HepG2 (cell line): ENCODE measurements at regions not wholly inside any gene's neighbourhood (a gene's known extent, or its start where the extent isn't known, plus 50 kb on each side); places are given as distances from the start of the nearest gene placed in this dataset.

ENCODE experiments used
- BORCS8-MEF2B ChIP-seq: sonication (generic); formaldehyde crosslinking; IDR thresholded peaks from 2 replicates; pipeline ENCODE4 v1.8.0; 2022; ENCODE audit warnings: mild to moderate bottlenecking, missing genetic modification reagents
- FOXJ3 ChIP-seq: sonication (generic); formaldehyde crosslinking; IDR thresholded peaks from 2 replicates; pipeline ENCODE4 v1.4.0; 2020; ENCODE audit warnings: missing genetic modification reagents, mild to moderate bottlenecking, borderline replicate concordance
- HDAC1 ChIP-seq: sonication (generic); formaldehyde crosslinking; IDR thresholded peaks from 2 replicates; pipeline ENCODE4 v1.5.1; 2020; ENCODE audit warnings: mild to moderate bottlenecking, missing genetic modification reagents
- ISL2 ChIP-seq: sonication (generic); formaldehyde crosslinking; IDR thresholded peaks from 2 replicates; pipeline ENCODE4 v1.5.0; 2020; ENCODE audit warnings: missing genetic modification reagents
- MIER3 ChIP-seq: IDR thresholded peaks from 2 replicates; pipeline ENCODE4 v1.6.1; 2016; ENCODE audit warnings: missing compliant biosample characterization, borderline replicate concordance
- ZFY ChIP-seq: sonication (generic); formaldehyde crosslinking; IDR thresholded peaks from 2 replicates; pipeline ENCODE4 v1.4.0; 2020; ENCODE audit warnings: missing genetic modification reagents
- ZMYM3 ChIP-seq: sonication (generic); formaldehyde crosslinking; IDR thresholded peaks from 2 replicates; pipeline ENCODE4 v1.5.1; 2020; ENCODE audit warnings: mild to moderate bottlenecking, missing genetic modification reagents
- ZNF264 ChIP-seq: sonication (generic); formaldehyde crosslinking; IDR thresholded peaks from 2 replicates; pipeline ENCODE4 v1.4.0; 2020; ENCODE audit warnings: missing genetic modification reagents
- ZNF577 ChIP-seq: sonication (generic); formaldehyde crosslinking; IDR thresholded peaks from 2 replicates; pipeline ENCODE4 v1.4.0; 2020; ENCODE audit warnings: mild to moderate bottlenecking, low read depth, missing genetic modification reagents, borderline replicate concordance
- TF ChIP-seq, protein P1 (sequence below): sonication (generic); formaldehyde crosslinking; IDR thresholded peaks from 2 replicates; pipeline ENCODE4 v1.4.0; 2020; ENCODE audit warnings: missing genetic modification reagents
- TF ChIP-seq, protein P2 (sequence below): sonication (generic); formaldehyde crosslinking; IDR thresholded peaks from 2 replicates; pipeline ENCODE4 v1.4.0; 2020; ENCODE audit warnings: mild to moderate bottlenecking, missing genetic modification reagents
- TF ChIP-seq, protein P3 (sequence below): IDR thresholded peaks from 2 replicates; pipeline ENCODE4 v1.6.1; 2016; ENCODE audit warnings: mild to moderate bottlenecking
- TF ChIP-seq, protein P4 (sequence below): sonication (generic); formaldehyde crosslinking; IDR thresholded peaks from 2 replicates; pipeline ENCODE4 v1.9.0; 2022; ENCODE audit warnings: low read depth, missing genetic modification reagents
- TF ChIP-seq, protein P5 (sequence below): sonication (generic); formaldehyde crosslinking; IDR thresholded peaks from 2 replicates; pipeline ENCODE4 v1.5.0; 2020; ENCODE audit warnings: missing genetic modification reagents
- TF ChIP-seq, protein P6 (sequence below): sonication (generic); formaldehyde crosslinking; IDR thresholded peaks from 2 replicates; pipeline ENCODE4 v1.4.0; 2020; ENCODE audit warnings: mild to moderate bottlenecking, missing genetic modification reagents

DNA sequence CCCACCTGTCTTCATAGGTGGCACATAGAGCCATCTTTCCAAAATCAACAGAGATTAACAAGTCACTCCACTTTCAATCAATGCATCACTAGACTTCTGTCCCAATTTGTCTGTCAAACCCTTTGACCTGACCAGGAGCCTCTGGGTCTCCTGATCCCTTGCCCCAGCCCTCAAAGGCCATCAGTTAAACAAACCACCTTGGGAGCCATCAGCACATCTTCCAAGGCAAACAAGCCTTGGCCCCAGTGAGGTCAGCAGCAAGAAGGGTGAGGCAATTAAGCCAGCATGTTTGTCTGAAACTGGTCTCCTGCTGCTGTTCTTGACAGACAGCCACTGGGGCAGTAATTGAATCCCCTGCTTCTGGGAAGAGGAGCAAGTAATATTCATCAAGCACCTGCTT, 742.8 kb upstream of the TBX3 start (continued):
- TF ChIP-seq, protein P1, sequence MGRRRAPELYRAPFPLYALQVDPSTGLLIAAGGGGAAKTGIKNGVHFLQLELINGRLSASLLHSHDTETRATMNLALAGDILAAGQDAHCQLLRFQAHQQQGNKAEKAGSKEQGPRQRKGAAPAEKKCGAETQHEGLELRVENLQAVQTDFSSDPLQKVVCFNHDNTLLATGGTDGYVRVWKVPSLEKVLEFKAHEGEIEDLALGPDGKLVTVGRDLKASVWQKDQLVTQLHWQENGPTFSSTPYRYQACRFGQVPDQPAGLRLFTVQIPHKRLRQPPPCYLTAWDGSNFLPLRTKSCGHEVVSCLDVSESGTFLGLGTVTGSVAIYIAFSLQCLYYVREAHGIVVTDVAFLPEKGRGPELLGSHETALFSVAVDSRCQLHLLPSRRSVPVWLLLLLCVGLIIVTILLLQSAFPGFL, result no peak
- TF ChIP-seq, protein P2, sequence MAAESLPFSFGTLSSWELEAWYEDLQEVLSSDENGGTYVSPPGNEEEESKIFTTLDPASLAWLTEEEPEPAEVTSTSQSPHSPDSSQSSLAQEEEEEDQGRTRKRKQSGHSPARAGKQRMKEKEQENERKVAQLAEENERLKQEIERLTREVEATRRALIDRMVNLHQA (CRISPR knock-in tag), result no peak
- TF ChIP-seq, protein P3, sequence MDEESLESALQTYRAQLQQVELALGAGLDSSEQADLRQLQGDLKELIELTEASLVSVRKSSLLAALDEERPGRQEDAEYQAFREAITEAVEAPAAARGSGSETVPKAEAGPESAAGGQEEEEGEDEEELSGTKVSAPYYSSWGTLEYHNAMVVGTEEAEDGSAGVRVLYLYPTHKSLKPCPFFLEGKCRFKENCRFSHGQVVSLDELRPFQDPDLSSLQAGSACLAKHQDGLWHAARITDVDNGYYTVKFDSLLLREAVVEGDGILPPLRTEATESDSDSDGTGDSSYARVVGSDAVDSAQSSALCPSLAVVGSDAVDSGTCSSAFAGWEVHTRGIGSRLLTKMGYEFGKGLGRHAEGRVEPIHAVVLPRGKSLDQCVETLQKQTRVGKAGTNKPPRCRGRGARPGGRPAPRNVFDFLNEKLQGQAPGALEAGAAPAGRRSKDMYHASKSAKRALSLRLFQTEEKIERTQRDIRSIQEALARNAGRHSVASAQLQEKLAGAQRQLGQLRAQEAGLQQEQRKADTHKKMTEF (CRISPR knock-in tag), result peak; percentile 66; the same call in 1 of the 2 replicates
- TF ChIP-seq ISL2 (CRISPR knock-in tag) (peak; percentile 97), MIER3 (CRISPR knock-in tag) (peak; percentile 37; the same call in 1 of the 2 replicates), BORCS8-MEF2B (CRISPR knock-in tag) (peak; percentile 63; the same call in 1 of the 2 replicates), ZFY (peak; percentile 21; the same call in 1 of the 2 replicates), ZNF577 (CRISPR knock-in tag) (no peak), FOXJ3 (CRISPR knock-in tag) (peak; percentile 88; the same call in 1 of the 2 replicates), ZMYM3 (CRISPR knock-in tag) (peak; percentile 64; the same call in 1 of the 2 replicates), HDAC1 (CRISPR knock-in tag) (peak; percentile 65), ZNF264 (CRISPR knock-in tag) (no peak)
- TF ChIP-seq, protein P4, sequence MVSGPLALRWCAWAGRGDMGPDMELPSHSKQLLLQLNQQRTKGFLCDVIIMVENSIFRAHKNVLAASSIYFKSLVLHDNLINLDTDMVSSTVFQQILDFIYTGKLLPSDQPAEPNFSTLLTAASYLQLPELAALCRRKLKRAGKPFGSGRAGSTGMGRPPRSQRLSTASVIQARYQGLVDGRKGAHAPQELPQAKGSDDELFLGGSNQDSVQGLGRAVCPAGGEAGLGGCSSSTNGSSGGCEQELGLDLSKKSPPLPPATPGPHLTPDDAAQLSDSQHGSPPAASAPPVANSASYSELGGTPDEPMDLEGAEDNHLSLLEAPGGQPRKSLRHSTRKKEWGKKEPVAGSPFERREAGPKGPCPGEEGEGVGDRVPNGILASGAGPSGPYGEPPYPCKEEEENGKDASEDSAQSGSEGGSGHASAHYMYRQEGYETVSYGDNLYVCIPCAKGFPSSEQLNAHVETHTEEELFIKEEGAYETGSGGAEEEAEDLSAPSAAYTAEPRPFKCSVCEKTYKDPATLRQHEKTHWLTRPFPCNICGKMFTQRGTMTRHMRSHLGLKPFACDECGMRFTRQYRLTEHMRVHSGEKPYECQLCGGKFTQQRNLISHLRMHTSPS (CRISPR knock-in tag), result peak; percentile 49; the same call in 1 of the 2 replicates
- TF ChIP-seq, protein P5, sequence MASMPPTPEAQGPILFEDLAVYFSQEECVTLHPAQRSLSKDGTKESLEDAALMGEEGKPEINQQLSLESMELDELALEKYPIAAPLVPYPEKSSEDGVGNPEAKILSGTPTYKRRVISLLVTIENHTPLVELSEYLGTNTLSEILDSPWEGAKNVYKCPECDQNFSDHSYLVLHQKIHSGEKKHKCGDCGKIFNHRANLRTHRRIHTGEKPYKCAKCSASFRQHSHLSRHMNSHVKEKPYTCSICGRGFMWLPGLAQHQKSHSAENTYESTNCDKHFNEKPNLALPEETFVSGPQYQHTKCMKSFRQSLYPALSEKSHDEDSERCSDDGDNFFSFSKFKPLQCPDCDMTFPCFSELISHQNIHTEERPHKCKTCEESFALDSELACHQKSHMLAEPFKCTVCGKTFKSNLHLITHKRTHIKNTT (CRISPR knock-in tag), result no peak
- TF ChIP-seq, protein P6, sequence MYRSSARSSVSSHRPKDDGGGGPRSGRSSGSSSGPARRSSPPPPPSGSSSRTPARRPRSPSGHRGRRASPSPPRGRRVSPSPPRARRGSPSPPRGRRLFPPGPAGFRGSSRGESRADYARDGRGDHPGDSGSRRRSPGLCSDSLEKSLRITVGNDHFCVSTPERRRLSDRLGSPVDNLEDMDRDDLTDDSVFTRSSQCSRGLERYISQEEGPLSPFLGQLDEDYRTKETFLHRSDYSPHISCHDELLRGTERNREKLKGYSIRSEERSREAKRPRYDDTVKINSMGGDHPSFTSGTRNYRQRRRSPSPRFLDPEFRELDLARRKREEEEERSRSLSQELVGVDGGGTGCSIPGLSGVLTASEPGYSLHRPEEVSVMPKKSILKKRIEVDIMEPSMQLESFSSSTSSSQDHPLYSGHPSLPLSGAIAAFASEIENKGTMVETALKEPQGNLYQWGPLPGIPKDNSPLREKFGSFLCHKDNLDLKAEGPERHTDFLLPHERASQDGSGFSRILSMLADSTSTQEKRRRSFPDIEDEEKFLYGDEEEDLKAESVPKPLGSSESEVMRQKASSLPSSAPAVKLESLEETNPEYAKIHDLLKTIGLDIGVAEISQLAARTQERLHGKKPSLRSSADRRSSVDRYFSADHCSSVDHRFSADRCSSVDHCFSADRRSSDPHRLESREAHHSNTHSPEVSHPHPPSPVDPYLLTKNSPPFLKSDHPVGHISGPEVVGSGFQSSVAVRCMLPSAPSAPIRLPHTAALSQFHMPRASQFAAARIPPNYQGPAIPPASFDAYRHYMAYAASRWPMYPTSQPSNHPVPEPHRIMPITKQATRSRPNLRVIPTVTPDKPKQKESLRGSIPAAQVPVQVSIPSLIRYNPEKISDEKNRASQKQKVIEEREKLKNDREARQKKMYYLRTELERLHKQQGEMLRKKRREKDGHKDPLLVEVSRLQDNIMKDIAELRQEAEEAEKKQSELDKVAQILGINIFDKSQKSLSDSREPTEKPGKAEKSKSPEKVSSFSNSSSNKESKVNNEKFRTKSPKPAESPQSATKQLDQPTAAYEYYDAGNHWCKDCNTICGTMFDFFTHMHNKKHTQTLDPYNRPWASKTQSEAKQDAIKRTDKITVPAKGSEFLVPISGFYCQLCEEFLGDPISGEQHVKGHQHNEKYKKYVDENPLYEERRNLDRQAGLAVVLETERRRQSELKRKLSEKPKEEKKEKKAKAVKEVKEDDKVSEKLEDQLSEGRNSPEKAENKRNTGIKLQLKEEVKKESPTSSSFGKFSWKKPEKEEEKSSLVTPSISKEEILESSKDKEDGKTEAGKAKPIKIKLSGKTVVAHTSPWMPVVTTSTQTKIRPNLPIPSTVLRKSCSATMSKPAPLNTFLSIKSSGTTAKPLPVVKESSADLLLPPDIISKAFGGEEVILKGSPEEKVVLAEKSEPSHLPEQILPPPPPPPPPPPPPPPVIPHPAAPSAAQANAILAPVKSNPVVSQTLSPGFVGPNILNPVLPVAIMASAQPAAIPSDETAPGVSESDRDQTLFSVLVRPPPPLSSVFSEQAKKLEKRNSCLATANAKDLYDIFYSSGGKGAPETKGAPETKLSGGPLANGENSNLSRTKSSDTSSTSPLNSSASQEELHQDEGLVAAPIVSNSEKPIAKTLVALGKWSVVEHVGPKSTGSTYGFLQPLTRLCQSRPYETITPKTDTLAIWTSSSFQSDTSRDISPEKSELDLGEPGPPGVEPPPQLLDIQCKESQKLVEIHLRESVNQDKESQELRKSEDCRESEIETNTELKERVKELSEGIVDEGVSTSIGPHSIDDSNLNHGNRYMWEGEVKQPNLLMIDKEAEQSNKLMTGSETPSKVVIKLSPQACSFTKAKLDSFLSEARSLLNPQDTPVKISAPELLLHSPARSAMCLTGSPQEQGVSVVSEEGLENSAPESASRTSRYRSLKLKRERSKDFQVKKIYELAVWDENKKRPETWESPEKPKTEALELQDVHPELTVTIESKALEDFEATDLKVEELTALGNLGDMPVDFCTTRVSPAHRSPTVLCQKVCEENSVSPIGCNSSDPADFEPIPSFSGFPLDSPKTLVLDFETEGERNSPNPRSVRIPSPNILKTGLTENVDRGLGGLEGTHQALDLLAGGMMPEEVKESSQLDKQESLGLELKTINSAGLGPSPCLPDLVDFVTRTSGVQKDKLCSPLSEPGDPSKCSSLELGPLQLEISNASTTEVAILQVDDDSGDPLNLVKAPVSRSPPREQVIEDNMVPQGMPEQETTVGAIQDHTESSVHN (CRISPR knock-in tag), result peak; percentile 24; the same call in 1 of the 2 replicates
